Dendritic cell treated with granulocyte-macrophage colony-stimulating factor and Interleukin-4, amounts not matched to agents 40 ng/mL and 50 ng/mL, for 4 days (primary cell): ENCODE measurements at regions not wholly inside any gene's neighbourhood (a gene's known extent, or its start where the extent isn't known, plus 50 kb on each side); places are given as distances from the start of the nearest gene placed in this dataset.
"Not testable (repeated sequence)": the region's sequence is repeated elsewhere in the genome, so short reads cannot be mapped to it uniquely, and the experiment has no call there.

ENCODE experiments used
- H3K27ac Mint-ChIP-seq: one replicate; pipeline ENCODE4 v1.8.0; 2022; ENCODE audit warnings: mild to moderate bottlenecking, mixed read lengths
- H3K27me3 Mint-ChIP-seq: one replicate; pipeline ENCODE4 v1.8.0; 2022; ENCODE audit warnings: mild to moderate bottlenecking, mixed read lengths
- H3K36me3 Mint-ChIP-seq: one replicate; pipeline ENCODE4 v1.8.0; 2022; ENCODE audit warnings: low read depth, mixed read lengths
- H3K4me1 Mint-ChIP-seq: one replicate; pipeline ENCODE4 v1.8.0; 2022; ENCODE audit warnings: low read depth, mixed read lengths
- H3K4me3 Mint-ChIP-seq: one replicate; pipeline ENCODE4 v1.8.0; 2022; ENCODE audit warnings: mild to moderate bottlenecking, moderate library complexity, mixed read lengths
- H3K9me3 Mint-ChIP-seq: one replicate; pipeline ENCODE4 v1.8.0; 2022; ENCODE audit warnings: mixed read lengths
- intact Hi-C: fragments of 100-400 bp; cut with micrococcal nuclease; formaldehyde crosslinking; loops from one replicate; pipeline ENCODE4 v1.15.0; 2022

DNA sequence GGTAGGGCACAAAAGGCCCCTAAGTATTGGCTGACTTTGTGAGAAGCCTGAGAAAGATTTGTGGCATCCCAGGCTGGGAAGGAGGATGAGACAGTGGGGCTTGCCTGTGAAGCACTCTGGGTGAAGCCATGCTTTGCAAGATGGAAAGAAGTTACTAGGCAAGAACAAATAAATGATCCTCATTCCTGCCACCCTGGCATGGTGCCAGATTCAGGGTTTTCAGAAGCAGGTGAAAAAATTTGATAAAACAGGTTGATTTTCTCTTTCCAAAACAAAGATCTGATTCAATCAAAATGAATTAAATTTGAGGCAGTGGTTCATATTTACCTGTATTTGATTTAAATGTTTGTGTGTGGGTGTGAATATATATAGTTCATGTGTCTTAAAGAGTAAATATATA, 386.9 kb upstream of the PROX1 start:
- no peak overlapping the region for H3K27ac Mint-ChIP-seq
- H3K27me3 Mint-ChIP-seq = no peaks in the 10 kb centered on the region
- no peaks in the 10 kb centered on the region for H3K4me1 Mint-ChIP-seq
- H3K4me3 Mint-ChIP-seq = no peak overlapping the region
- intact Hi-C loops = no loop called here
- H3K36me3 Mint-ChIP-seq = no peaks in the 10 kb centered on the region
- H3K9me3 Mint-ChIP-seq = no peaks in the 10 kb centered on the region

DNA sequence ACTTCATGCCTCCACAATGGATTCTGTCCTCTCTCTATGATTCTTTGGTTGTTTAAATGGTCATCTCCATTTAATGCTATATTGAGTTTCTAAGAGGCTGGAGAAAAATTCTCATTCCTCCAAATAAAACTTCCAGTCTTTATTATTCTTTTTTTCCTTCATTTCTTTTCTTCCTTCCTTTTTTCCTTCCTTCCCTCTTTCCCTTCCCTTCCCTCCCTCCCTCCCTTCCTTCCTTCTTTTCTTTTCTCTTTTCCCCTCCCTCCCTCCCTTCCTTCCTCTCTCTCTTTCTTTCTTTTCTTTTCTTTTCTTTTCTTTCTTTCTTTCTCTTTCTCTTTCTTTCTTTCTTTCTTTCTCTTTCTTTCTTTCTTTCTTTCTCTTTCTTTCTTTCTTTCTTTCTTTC, 386.1 kb upstream of the PROX1 start:
- H3K9me3 Mint-ChIP-seq, H3K4me3 Mint-ChIP-seq, H3K27me3 Mint-ChIP-seq, intact Hi-C loops, H3K36me3 Mint-ChIP-seq, H3K27ac Mint-ChIP-seq, H3K4me1 Mint-ChIP-seq: not testable (repeated sequence)

DNA sequence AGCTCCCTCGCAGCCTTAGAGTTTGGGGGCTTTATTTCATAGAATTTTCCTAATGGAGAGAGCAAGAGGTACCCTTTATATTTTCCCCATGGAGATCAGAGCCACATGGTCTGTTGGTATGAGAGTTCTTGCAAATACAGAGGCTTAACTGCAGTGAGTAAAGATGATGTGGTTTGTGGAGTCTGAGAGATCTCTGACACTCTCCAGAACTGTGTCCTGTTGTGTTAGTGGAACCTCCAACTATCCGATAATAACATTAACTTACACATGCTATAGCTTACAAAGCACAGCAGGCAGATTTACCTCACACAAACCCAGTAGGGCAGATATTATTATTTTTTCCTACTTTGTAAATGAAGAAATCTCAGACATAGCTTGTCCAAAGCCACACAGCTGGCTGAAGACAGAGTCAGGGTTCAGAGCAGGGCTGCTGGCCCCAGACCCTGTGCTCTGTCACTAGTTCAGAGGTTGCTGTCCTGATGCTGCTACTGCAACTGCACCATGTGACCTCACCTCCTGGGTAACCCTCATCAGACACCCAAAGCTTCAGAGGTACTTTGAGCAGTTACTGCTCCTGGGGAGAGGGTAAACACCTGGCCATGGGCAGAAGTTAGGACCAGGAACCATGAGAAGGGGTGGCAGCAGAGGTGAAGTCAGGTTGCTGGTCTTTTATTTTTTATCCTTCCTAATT, 384.8 kb upstream of the PROX1 start:
- no peak overlapping the region for H3K4me3 Mint-ChIP-seq
- no peaks in the 10 kb centered on the region for H3K36me3 Mint-ChIP-seq
- no peaks in the 10 kb centered on the region for H3K9me3 Mint-ChIP-seq
- no peaks in the 10 kb centered on the region for H3K27me3 Mint-ChIP-seq
- H3K27ac Mint-ChIP-seq = no peak overlapping the region
- no peaks in the 10 kb centered on the region for H3K4me1 Mint-ChIP-seq
- intact Hi-C loops = no loop called here

DNA sequence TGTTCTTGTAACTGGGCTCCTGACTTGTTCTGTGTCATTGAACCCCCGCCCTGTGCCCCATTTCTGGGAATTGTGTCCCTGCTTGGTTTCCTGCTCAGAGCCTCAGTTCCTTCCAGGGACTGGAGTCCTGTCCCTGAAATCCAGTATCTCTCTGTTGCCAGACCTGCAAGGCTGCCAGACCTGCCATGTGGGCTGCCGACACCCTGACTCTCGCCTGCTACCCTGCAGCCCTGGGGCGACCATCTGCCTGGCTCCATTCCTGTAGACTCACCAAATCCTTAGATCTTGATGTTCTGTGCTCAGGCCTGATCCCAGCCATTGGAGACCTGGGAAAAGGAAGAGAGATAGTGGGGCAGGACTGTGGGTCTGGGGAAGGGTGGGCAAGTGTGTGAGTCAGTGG, 383.3 kb upstream of the PROX1 start:
- H3K4me3 Mint-ChIP-seq = no peak overlapping the region
- intact Hi-C loops = no loop called here
- H3K36me3 Mint-ChIP-seq = no peaks in the 10 kb centered on the region
- no peak overlapping the region for H3K27ac Mint-ChIP-seq
- no peaks in the 10 kb centered on the region for H3K9me3 Mint-ChIP-seq
- no peaks in the 10 kb centered on the region for H3K4me1 Mint-ChIP-seq
- H3K27me3 Mint-ChIP-seq = no peaks in the 10 kb centered on the region

DNA sequence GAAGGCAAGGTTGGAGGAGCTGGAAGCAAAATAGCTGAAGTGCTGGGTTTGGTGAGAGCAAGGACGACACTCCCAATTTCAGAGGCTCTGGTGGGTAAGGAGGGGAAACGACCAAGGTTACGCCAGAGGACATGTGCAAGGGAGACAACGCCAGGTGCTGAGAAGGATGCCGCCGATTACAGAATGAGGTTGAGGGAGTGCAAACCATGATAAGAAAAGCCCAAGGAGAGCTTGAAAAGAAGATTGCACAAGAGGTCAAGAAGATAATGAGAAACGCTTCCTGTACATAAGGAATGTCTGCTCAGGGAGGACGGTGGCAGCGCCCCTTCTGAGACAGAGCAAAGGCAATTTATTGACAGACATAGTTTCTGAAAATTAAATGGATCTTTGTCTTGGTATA, 382.0 kb upstream of the PROX1 start:
- H3K27me3 Mint-ChIP-seq = no peaks in the 10 kb centered on the region
- no peak overlapping the region for H3K4me3 Mint-ChIP-seq
- no peaks in the 10 kb centered on the region for H3K4me1 Mint-ChIP-seq
- intact Hi-C loops = no loop called here
- no peak overlapping the region for H3K27ac Mint-ChIP-seq
- H3K9me3 Mint-ChIP-seq = no peaks in the 10 kb centered on the region
- no peaks in the 10 kb centered on the region for H3K36me3 Mint-ChIP-seq

DNA sequence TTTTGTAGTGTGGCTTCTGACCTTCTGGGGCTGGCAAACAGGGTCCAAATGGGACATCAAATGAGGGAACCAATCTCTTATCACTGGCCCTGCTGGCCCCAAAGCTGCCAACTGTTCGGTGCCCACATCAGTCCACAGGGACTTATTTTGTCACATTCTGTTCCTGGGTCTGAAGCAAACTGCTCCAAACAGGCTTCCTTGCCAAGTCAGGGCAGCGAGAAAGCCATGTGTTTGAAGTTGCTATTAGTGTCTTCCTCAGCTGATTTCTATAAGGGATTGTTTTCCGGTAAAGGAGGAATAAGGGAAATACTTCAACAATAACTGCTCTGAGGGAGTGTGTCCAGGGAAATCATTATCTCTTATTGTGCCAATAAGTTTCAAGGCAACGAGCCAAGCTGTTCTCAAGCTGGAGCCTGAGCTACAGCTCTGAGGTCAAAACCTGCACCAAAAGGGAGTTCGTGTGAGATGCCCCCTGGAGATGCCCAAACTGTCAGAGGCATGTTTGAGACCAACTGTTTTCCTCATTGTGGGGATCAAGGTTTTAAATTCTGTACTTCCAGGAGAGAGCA, 381.4 kb upstream of the PROX1 start:
- intact Hi-C loops = no loop called here

DNA sequence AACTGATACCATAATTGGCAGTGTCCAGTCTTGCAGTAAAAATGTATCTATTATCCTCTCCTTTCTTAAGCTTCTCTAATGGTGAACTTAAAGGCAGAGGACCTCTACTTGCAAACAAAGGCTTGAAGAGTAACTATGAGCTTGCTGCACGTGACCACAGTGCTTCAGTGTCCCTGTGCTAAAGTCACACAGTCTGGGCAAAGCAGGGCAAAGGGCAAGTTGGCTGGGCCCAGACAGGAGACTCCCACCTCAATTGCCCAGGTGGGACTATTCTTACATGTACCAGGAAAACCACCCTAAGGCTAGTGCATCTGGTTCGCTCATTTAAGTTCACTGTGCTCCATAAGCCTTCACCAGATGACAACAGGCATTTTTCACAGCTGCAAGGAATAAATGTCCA, 374.2 kb upstream of the PROX1 start:
- H3K4me1 Mint-ChIP-seq = no peaks in the 10 kb centered on the region
- intact Hi-C loops = no loop called here
- no peak overlapping the region for H3K4me3 Mint-ChIP-seq

More for the DNA sequence above, 381.4 kb upstream of the PROX1 start:
- Mint-ChIP-seq H3K9me3 (no peaks in the 10 kb centered on the region), H3K27me3 (no peaks in the 10 kb centered on the region), H3K36me3 (no peaks in the 10 kb centered on the region), H3K4me1 (no peaks in the 10 kb centered on the region), H3K4me3 (no peak overlapping the region), H3K27ac (no peak overlapping the region)

DNA sequence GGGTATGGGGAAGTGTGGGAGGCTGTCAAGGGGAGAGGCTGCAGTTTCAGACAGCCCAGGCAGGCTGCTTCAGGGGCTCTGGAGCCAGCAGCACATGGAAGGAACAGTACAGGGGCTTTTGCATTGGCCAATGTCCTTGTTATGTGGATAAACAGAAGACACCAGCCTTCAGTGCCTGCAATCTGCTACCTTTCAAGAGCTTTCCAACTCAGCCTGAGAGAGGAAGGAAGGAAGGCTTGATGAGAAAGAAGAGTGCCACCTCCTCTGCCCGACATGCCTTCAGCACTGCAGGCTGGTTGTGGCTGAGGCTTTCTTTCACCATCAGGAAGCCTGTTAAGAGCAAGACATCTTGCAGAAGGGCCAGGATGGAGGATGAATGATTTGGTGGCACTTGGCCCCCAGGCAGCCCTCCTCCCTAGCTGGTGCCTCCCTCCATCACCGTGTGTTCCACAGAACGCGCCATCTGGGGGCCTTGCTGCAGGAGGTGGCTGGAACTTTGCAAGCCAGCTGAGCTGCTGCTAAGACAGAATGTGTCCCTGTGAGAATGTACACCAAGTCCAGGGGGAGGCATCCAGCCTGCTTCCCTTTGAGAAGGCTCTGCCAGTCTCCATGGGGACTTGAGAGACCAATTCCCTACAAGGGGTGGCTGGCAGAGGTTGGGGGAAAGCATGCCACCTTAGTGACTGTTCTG, 372.4 kb upstream of the PROX1 start:
- Mint-ChIP-seq H3K4me1 (no peaks in the 10 kb centered on the region), H3K4me3 (no peak overlapping the region), H3K27me3 (peaks cover 2% of the 10 kb centered on the region), H3K9me3 (no peaks in the 10 kb centered on the region), H3K36me3 (no peaks in the 10 kb centered on the region), H3K27ac (no peak overlapping the region)
- intact Hi-C loops = no loop called here

More for the DNA sequence above, 374.2 kb upstream of the PROX1 start:
- Mint-ChIP-seq H3K27me3 (peaks cover 2% of the 10 kb centered on the region), H3K9me3 (no peaks in the 10 kb centered on the region), H3K36me3 (no peaks in the 10 kb centered on the region), H3K27ac (no peak overlapping the region)

DNA sequence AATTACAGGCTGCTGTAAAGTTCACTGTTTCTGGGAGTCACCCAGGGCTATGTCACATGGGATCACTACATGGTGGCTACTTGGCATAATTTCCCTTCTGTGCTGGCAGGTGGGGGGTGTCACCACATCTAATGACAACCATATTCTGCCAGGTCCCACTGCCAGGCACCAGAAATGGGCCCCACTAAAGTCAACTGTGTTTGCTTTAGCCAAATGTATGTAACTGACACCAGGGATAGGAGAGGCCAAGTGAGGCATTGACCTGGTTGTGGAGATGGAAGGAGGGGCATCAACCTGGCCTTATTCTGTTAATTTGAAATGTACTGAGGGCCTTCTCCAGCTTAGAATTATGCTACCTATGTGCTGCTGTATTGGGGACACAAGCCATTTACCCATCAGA, 370.6 kb upstream of the PROX1 start:
- Mint-ChIP-seq H3K27ac (no peak overlapping the region), H3K9me3 (no peaks in the 10 kb centered on the region)
- intact Hi-C loops = no loop called here

DNA sequence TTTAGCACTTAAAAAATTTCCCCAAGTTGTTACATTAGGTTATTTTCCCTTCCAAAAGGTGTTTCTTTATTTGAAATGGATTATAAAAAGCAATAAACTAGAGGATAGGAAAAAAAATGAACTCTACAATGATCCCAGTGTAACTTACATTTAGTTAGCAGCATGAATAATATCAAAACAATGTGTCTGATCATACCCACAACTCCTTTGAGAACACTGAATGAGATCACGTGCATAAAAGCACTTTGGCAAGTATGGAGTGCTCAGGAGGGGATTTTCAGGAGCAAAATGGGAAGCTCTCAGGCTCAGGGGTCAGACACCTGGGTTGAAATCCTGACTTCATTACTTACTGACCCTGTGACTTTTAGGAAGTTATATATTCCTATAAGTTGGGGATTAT, 369.7 kb upstream of the PROX1 start:
- H3K27me3 Mint-ChIP-seq = peaks cover 2% of the 10 kb centered on the region
- H3K9me3 Mint-ChIP-seq = no peaks in the 10 kb centered on the region
- no peaks in the 10 kb centered on the region for H3K36me3 Mint-ChIP-seq
- intact Hi-C loops = no loop called here
- no peaks in the 10 kb centered on the region for H3K4me1 Mint-ChIP-seq
- H3K4me3 Mint-ChIP-seq = no peak overlapping the region
- no peak overlapping the region for H3K27ac Mint-ChIP-seq

More for the DNA sequence above, 370.6 kb upstream of the PROX1 start:
- H3K4me1 Mint-ChIP-seq = no peaks in the 10 kb centered on the region
- H3K4me3 Mint-ChIP-seq = no peak overlapping the region
- no peaks in the 10 kb centered on the region for H3K36me3 Mint-ChIP-seq
- H3K27me3 Mint-ChIP-seq = peaks cover 2% of the 10 kb centered on the region

DNA sequence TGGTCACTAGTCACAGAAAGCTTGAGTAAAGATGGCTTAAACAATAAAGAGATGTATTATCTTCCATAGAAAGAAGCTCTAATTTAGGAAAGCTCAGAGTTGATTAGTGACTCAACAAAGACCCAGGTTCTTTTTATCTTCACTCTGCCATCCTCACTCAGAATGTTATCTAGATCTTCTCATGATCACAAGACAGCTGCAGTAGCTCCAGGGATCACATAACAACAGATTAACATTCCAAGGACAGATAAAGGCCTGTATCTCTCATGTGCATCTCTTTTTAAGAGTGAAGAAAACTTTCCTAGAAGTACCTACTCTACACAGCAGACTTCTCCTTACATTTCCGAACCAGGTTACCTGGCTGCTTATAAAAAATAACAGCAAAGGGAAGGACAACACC, 368.7 kb upstream of the PROX1 start:
- Mint-ChIP-seq H3K36me3 (no peaks in the 10 kb centered on the region), H3K9me3 (no peaks in the 10 kb centered on the region), H3K27ac (no peak overlapping the region), H3K4me1 (no peaks in the 10 kb centered on the region), H3K27me3 (peaks cover 2% of the 10 kb centered on the region), H3K4me3 (no peak overlapping the region)
- intact Hi-C loops = no loop called here

DNA sequence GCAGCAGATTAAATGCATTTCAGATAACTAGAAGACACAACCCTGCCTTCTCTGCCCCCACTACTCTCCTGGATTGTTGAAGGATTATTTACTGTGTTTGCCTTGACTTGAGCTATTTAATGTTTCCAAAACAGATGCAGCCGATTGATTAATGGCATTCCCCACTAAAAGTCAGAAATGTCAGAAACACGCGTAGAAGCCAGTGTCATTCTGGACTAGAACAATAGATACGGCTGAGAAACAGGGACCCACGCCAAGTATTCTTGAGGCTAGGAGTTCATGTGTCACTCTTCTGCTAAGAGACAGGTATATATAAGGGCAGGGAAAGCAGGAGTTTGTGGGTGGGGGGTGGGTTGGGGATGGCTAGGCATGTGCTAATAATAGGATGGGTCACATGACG, 366.7 kb upstream of the PROX1 start:
- intact Hi-C loops = no loop called here
- H3K27me3 Mint-ChIP-seq = no peaks in the 10 kb centered on the region

DNA sequence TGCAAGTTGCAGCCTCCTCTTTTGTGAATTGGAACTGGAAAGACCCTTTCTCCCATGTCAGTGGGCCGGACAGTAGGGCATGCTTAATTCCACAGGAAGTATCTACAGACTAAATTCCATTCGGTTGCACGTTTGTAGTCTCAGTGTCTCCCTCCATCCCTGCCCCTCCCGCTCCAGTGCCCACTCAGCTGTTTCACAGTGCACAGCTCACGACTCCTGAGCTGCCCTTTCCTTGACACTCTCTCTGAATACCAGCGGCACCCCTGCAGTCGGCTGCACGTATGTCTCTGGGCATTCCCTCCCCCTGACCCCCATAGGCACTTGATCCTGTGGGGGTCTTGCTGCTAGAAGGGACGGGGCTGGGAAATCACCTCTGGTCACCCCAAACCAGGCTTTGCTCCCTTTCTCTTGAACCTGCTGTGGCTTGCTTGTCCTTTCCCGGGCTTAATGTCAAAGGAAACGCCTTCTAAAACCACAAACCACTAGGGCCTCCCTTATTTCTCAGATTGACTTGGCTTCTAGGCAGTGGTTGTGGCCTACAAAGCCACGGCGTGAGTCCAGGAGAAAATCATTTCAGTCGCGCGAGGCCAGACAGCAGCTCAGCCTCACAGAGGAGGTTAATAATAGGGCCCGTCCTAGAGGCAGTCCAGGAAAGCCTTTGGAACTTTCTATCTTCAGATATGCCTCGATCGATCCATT, 365.3 kb upstream of the PROX1 start:
- no peaks in the 10 kb centered on the region for H3K4me1 Mint-ChIP-seq
- H3K27ac Mint-ChIP-seq = no peak overlapping the region
- intact Hi-C loops = no loop called here
- H3K27me3 Mint-ChIP-seq = no peaks in the 10 kb centered on the region
- no peaks in the 10 kb centered on the region for H3K9me3 Mint-ChIP-seq
- no peak overlapping the region for H3K4me3 Mint-ChIP-seq
- H3K36me3 Mint-ChIP-seq = no peaks in the 10 kb centered on the region

More for the DNA sequence above, 366.7 kb upstream of the PROX1 start:
- Mint-ChIP-seq H3K36me3 (no peaks in the 10 kb centered on the region), H3K27ac (no peak overlapping the region), H3K4me1 (no peaks in the 10 kb centered on the region), H3K4me3 (no peak overlapping the region), H3K9me3 (no peaks in the 10 kb centered on the region)

DNA sequence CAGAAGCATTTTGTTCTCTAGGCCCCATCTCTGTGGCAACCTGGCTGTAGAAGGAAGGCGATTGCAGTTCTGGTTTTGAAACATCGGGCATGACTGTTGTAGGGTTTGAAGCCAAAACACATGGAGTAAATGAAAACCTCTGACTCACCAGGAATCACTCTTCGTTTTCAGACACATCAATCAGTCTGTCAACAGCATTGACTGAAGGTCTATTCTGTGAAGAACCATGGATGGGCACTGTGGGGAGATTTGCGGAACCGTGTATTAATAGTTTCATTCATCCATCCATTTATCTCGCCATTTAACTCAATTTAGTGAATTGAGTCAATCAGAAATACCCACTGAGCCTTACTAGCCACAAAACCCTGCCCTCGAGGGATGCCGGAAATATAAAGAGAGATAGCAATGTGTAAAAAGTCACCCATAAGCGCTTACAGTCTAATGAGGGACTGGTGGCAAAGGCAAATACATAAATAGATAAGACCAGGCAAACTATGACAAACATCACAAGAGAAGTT, 364.6 kb upstream of the PROX1 start:
- no peaks in the 10 kb centered on the region for H3K27me3 Mint-ChIP-seq
- no peak overlapping the region for H3K27ac Mint-ChIP-seq
- H3K4me1 Mint-ChIP-seq = no peaks in the 10 kb centered on the region
- H3K4me3 Mint-ChIP-seq = no peak overlapping the region
- peaks cover under 1% of the 10 kb centered on the region for H3K9me3 Mint-ChIP-seq
- no peaks in the 10 kb centered on the region for H3K36me3 Mint-ChIP-seq
- intact Hi-C loops = no loop called here
